PFSK-1 (cell line): ENCODE measurements at regions not wholly inside any gene's neighbourhood (a gene's known extent, or its start where the extent isn't known, plus 50 kb on each side); places are given as distances from the start of the nearest gene placed in this dataset.

Source experiments
- POLR2AphosphoS5 ChIP-seq: IDR thresholded peaks from 2 replicates; pipeline ENCODE4 v1.6.1; 2012; ENCODE audit warnings: low read depth, mild to moderate bottlenecking, control low read depth, low read length, moderate library complexity
- REST ChIP-seq, 2 experiments: IDR thresholded peaks; 2 replicates each; pipeline versions ENCODE4 v1.6.1 to v1.8.0; 2011 to 2012; ENCODE audit warnings: low read depth in 2 of 2, low read length in 2 of 2, control low read depth in 1 of 2, inconsistent platforms in 1 of 2, mild to moderate bottlenecking in 1 of 2, moderate library complexity in 1 of 2; ENCODE audit not compliant: insufficient read depth in 1 of 2
- SIN3A ChIP-seq: IDR thresholded peaks from 2 replicates; pipeline ENCODE4 v1.6.1; 2012; ENCODE audit warnings: mild to moderate bottlenecking, low read length, moderate library complexity, borderline replicate concordance; ENCODE audit not compliant: insufficient read depth
- TAF1 ChIP-seq: IDR thresholded peaks from 2 replicates; pipeline ENCODE4 v1.6.1; 2012; ENCODE audit warnings: low read length, control low read depth, borderline replicate concordance; ENCODE audit not compliant: insufficient read depth

GRCh38 chr5:2627867-2628266, 123.6 kb downstream of the IRX2 start:
- TF ChIP-seq REST (IDR thresholded peaks at IDR 0.05; ENCODE audit: insufficient read depth in 1 of 2, low read depth in 2 of 2, low read length in 2 of 2) (no peak), TAF1 (no peak), POLR2AphosphoS5 (no peak), SIN3A (no peak)
